GM10266 (cell line): ENCODE measurements at regions not wholly inside any gene's neighbourhood (a gene's known extent, or its start where the extent isn't known, plus 50 kb on each side); places are given as distances from the start of the nearest gene placed in this dataset.
"Not testable (repeated sequence)": the region's sequence is repeated elsewhere in the genome, so short reads cannot be mapped to it uniquely, and the experiment has no call there.

ENCODE experiments used
- DNase-seq: peaks from one replicate; pipeline ENCODE4 v3.0.0; 2012; ENCODE audit errors: extremely low spot score
- TF ChIP-seq, protein P1 (sequence below): IDR thresholded peaks from 2 replicates; pipeline ENCODE4 v1.5.1; 2012; ENCODE audit warnings: mild to moderate bottlenecking, low read depth; ENCODE audit not compliant: control insufficient read depth, insufficient read depth; ENCODE audit errors: missing control alignments

DNA sequence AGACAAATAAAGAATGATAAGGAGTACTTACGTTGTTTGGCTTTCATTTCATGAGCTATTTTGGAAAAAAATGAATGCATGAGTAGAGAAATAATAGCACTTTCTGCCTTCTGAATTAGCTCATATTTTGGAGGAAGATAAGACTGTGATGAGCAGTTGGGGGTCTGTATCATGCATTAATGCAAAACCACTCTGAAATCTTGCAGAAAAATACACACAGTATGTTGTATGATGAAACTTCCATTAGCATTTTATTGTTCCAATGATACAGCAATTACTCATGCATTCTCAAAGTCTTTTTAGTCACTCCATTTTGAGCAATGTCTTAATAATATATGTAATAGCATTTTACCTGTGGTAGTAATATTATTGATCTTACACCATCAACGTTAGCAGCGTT lies 571.0 kb downstream of the CDH8 start:
- TF ChIP-seq, protein P1, sequence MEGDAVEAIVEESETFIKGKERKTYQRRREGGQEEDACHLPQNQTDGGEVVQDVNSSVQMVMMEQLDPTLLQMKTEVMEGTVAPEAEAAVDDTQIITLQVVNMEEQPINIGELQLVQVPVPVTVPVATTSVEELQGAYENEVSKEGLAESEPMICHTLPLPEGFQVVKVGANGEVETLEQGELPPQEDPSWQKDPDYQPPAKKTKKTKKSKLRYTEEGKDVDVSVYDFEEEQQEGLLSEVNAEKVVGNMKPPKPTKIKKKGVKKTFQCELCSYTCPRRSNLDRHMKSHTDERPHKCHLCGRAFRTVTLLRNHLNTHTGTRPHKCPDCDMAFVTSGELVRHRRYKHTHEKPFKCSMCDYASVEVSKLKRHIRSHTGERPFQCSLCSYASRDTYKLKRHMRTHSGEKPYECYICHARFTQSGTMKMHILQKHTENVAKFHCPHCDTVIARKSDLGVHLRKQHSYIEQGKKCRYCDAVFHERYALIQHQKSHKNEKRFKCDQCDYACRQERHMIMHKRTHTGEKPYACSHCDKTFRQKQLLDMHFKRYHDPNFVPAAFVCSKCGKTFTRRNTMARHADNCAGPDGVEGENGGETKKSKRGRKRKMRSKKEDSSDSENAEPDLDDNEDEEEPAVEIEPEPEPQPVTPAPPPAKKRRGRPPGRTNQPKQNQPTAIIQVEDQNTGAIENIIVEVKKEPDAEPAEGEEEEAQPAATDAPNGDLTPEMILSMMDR, result no peak

DNA sequence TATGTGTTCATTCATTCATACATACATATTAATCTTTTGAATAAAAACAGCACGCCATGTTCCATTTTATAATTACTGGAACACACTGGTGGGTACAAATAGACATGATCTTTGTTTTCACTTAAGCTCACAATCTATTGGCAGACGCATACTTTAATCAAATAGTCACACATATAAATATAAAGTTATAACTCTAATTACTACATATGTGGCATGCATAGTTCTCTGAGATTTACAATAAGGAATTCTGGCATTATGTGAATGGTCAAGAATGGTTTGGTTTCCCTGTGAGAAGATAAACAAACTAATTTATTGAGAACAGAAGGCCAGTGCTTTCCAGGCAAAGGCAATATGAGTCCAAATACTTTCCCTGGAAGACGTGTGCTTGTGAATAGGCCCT lies 576.2 kb downstream of the CDH8 start:
- TF ChIP-seq, protein P1, result no peak
- no peak for DNase-seq

More for the DNA sequence above, 571.0 kb downstream of the CDH8 start:
- no peak for DNase-seq

DNA sequence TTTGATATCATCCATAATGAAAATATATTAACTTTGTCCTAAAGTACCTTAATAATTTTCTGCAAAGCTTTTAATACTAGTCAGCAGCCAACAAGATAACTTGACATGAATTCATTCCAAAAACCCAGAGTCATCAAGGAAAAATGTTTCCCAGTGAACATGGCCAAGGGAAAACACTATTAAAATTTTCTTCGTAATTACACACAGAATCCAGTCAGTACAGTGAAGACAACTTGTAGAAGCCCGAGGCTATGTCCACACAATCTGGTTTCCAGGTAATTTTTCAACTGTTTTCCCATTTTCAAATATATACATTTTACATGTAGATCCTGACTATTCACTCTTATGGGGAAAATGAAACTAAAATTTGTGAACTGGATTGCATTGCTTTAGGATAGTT lies 600.9 kb downstream of the CDH8 start:
- DNase-seq, result no peak
- TF ChIP-seq, protein P1, result no peak

DNA sequence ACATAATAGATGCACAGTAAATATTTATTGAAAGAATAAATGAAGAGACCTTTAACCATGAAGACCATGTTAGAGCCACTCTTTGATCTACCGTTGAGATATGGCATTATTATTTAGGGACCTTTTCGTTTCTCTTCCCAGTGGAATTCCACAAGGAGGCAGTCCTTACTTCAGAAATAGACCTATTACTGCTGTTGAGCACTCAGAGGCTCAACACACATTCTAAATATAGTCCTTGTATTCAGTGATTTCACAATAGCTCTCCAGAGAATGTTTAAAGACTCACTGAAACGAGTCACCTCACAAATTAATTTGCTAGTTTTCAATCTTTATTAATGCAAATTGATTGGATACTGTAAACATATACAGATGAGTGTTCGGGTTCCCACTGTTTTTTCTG lies 603.8 kb downstream of the CDH8 start:
- DNase-seq, result no peak
- TF ChIP-seq, protein P1, result no peak

DNA sequence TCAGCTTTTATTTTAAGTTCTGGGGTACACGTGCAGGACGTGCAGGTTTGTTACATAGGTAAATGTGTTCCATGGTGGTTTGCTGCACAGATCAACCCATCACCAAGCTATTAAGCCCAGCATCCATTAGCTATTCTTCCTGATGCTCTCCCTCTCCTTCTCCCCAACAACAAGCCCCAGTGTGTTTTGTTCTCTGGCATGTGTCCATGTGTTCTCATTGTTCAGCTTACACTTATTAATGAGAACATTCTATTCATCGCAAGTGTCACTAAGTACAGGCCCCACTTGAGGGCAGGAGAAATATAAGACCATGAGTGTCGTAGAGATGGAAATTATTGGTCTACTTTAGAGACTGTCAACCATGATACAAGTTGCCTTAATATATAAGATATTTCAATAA lies 615.1 kb downstream of the CDH8 start:
- TF ChIP-seq, protein P1, result no peak
- no peak for DNase-seq

DNA sequence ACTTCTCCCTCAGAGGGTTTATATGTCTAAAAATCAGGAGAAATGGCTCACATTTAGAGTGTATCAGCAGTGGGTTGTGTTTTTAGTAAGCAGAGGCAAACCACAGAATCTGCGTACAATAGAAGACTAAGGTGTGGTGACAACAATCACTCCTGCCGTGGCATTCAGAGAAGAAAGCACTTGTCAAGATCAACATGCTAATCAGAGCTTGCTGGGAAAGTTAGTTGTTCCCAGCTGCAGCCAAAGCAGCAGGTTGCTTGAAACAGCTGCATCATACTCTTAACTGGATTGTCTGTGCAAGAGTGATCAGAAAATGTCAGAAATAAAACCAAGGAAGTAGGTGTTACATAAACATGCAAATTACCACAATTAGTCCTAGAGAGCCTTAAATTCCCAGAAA lies 616.4 kb downstream of the CDH8 start:
- DNase-seq, result no peak
- TF ChIP-seq, protein P1, result no peak

DNA sequence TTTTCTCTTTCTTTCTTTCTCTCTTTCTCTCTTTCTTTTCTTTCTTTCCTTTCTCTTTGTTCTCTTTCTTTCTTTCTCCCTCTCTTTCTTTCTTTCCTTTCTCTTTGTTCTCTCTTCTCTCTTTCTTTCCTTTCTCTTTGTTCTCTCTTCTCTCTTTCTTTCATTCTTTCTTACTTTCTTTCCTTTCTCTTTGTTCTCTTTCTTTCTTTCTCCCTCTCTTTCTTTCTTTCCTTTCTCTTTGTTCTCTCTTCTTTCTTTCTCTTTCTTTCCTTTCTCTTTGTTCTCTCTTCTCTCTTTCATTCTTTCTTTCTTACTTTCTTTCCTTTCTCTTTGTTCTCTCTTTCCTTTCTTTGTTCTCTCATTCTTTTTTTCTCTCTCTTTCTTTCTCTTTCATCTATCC lies 617.4 kb downstream of the CDH8 start:
- DNase-seq, result not testable (repeated sequence)

DNA sequence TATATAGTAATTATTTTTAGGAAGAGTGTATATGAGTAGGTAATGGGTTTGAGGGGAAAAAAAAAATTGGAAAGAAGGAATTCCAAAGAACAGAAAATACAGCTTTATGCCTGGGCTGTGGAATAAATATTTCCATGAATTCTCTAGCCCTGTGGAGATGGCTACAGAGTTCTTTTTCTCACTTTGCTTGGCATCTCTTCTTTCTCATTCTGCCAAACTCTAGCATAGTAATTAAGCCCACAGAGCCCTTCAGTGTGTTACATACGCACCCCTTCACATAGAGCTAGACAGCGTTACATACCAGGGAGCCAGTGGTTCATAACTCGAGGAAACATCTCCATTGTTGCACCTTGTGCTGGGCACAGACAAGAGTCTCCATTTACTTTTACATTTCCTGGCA lies 621.1 kb downstream of the CDH8 start:
- TF ChIP-seq, protein P1, result no peak
- DNase-seq, result no peak
